ENCODE measurements at regions not wholly inside any gene's neighbourhood (a gene's known extent, or its start where the extent isn't known, plus 50 kb on each side); places are given as distances from the start of the nearest gene placed in this dataset.
"Not testable (repeated sequence)": the region's sequence is repeated elsewhere in the genome, so short reads cannot be mapped to it uniquely, and the experiment has no call there.

GRCh38 chr6:18659994-18660393, 272.8 kb downstream of the RNF144B start:
- H3K4me2 ChIP-seq (ENCODE audit: insufficient read depth, low read length); H3K79me2 ChIP-seq (ENCODE audit: control insufficient read depth, insufficient read depth, low read length); H3K27ac ChIP-seq (ENCODE audit: extremely low read depth, low read depth, low read length); DNase-seq (ENCODE audit: extremely low read depth in 1 of 4, low spot score in 3 of 4); H3K9me3 ChIP-seq (replicated peaks; ENCODE audit: control insufficient read depth, insufficient read depth, low read depth, low read length); H3K9ac ChIP-seq (ENCODE audit: insufficient read depth in 1 of 2, low read depth in 2 of 2, low read length in 2 of 2); H3K4me3 ChIP-seq; intact Hi-C loops (cut with micrococcal nuclease); in situ Hi-C loops (cut with MboI); H4K20me1 ChIP-seq (replicated peaks; ENCODE audit: control insufficient read depth, insufficient read depth, low read length); H3K36me3 ChIP-seq (ENCODE audit: control insufficient read depth, insufficient read depth, low read length); H3K4me1 ChIP-seq (replicated peaks in 1 of 2; ENCODE audit: control insufficient read depth in 2 of 2, insufficient read depth in 2 of 2, low read length in 2 of 2); H3K27me3 ChIP-seq (ENCODE audit: control insufficient read depth in 2 of 2, insufficient read depth in 2 of 2, low read length in 2 of 2); CTCF ChIA-PET (ENCODE audit: low intra/inter-chr PET ratio); ATAC-seq; BruUV-seq (replicated peaks); H2AFZ ChIP-seq (ENCODE audit: low read depth, low read length); H3K9me1 ChIP-seq (ENCODE audit: control insufficient read depth, insufficient read depth, low read length); POLR2A ChIA-PET; FAIRE-seq: not testable (repeated sequence)
- 0% methylated on average over 5 of the region's 5 CpGs for WGBS (ENCODE audit: insufficient coverage, low coverage, missing lambda C conversion rate)

GRCh38 chr6:18663011-18663410, 275.9 kb downstream of the RNF144B start:
- ChIA-PET CTCF (ENCODE audit: low intra/inter-chr PET ratio) (no interaction called here), POLR2A (no interaction called here)
- H3K79me2 ChIP-seq (ENCODE audit: control insufficient read depth, insufficient read depth, low read length): no peaks in the 10 kb centered on the region
- WGBS (ENCODE audit: insufficient coverage, low coverage, missing lambda C conversion rate): 0% methylated on average over 1 of the region's 1 CpG
- no peak overlapping the region for H2AFZ ChIP-seq (ENCODE audit: low read depth, low read length)
- H3K4me3 ChIP-seq: no peak overlapping the region
- DNase-seq (ENCODE audit: extremely low read depth in 1 of 4, low spot score in 3 of 4): no peak
- H3K27me3 ChIP-seq (ENCODE audit: control insufficient read depth in 2 of 2, insufficient read depth in 2 of 2, low read length in 2 of 2): no peaks in the 10 kb centered on the region
- H3K9me3 ChIP-seq (replicated peaks; ENCODE audit: control insufficient read depth, insufficient read depth, low read depth, low read length): no peaks in the 10 kb centered on the region
- BruUV-seq (replicated peaks): no TSS peak
- intact Hi-C loops (cut with micrococcal nuclease): no loop called here
- no peak for TF ChIP-seq ZNF75A (CRISPR knock-in tag; IDR thresholded peaks at IDR 0.05)
- no peak overlapping the region for H3K4me2 ChIP-seq (ENCODE audit: insufficient read depth, low read length)
- no peaks in the 10 kb centered on the region for H3K4me1 ChIP-seq (replicated peaks in 1 of 2; ENCODE audit: control insufficient read depth in 2 of 2, insufficient read depth in 2 of 2, low read length in 2 of 2)
- in situ Hi-C loops (cut with MboI): no loop called here
- H3K36me3 ChIP-seq (ENCODE audit: control insufficient read depth, insufficient read depth, low read length): no peaks in the 10 kb centered on the region
- FAIRE-seq: no peak
- H3K9me1 ChIP-seq (ENCODE audit: control insufficient read depth, insufficient read depth, low read length): no peaks in the 10 kb centered on the region
- ATAC-seq: no peak
- no peak overlapping the region for H3K9ac ChIP-seq (ENCODE audit: insufficient read depth in 1 of 2, low read depth in 2 of 2, low read length in 2 of 2)
- H3K27ac ChIP-seq (ENCODE audit: extremely low read depth, low read depth, low read length): no peak overlapping the region
- H4K20me1 ChIP-seq (replicated peaks; ENCODE audit: control insufficient read depth, insufficient read depth, low read length): no peaks in the 10 kb centered on the region
